ENCODE measurements at regions not wholly inside any gene's neighbourhood (a gene's known extent, or its start where the extent isn't known, plus 50 kb on each side); places are given as distances from the start of the nearest gene placed in this dataset.

DNA sequence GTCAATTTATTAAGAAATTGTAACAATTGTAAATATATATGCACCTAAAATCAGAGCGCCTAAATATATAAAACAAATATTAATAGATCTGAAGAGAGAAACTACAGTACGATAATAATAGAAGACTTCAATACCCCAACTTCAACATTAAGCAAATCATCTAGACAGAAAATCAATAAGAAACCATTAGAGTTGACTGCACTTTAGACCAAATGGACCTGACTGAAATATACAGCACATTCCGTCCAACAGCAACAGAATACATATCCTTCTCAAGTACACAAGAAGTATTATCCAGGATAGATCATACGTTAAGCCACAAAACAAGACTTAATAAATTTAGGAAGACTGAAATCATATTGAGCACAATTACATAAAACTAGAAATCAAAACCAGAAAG, 208.7 kb downstream of the MED10 start:
- no peak for DNase-seq

DNA sequence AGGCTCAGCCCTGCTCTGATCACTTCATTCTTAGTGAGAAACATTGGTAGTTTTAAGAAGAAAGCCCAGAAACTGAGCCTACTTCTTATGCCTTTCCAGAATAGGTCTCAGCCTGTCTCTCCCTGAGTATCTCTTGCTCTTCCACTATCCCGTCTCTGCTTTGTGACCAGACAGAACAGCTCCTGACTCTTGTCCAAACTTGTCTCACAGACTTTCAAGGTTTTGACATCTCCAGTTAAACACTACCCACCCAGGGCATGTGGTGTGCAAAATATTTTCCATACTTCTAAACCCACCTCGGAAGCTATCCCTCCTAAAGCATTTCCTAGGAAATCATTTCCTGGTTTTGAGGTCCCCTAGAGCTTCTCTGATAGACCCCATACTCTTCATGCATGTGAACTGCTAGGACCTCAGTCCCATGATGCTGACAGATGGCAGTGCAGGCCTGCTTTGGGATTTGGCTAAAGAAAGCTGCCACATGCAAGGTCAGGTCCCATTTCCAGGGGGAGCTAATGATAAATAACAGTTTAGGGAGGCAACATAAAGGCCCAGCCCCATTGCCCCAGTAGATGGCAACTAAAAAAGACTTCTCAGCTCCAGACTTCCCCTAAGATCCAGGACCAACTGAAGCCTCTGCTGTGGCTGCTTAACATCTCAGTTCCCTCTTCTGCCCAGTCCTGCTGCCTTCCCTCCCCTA, 211.5 kb downstream of the MED10 start:
- no peak for DNase-seq

DNA sequence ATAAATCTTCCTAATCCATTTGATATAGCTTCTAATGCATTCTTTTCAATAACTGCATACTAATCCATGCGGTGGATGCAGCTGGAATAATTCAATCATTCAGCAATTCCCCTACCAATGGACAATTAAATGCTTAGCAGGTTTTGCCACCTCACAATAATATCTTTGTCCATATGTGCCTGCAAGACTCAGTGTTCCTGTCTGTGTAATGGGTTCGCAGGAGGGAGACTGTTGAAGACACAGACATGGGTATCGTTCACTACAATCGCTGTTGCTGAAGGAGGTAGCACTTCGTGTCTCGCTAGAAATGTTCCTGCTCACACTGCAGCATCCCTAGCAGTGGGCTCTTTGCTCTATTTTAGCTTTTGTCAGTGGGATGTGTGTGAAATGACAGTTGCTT, 214.4 kb downstream of the MED10 start:
- no peak for DNase-seq

DNA sequence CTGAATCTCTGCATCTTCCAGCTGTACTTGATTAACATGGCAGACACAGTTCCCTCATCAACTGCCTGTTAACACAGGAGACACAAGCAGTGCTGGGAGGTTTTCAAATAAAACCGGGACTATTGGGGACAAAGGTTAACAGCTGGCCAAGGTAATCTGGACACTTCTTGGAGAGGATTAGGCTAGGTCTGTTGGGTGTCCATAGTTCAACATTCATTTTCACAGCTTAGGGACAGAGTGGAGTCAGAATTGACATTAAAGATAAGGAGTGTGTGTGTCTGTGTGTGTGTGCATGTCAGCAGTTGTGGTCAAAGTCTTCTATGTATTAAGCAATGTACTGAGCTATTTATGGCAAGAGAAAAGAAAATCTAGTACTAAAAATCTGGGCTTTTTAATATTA, 216.2 kb downstream of the MED10 start:
- no peak for DNase-seq

DNA sequence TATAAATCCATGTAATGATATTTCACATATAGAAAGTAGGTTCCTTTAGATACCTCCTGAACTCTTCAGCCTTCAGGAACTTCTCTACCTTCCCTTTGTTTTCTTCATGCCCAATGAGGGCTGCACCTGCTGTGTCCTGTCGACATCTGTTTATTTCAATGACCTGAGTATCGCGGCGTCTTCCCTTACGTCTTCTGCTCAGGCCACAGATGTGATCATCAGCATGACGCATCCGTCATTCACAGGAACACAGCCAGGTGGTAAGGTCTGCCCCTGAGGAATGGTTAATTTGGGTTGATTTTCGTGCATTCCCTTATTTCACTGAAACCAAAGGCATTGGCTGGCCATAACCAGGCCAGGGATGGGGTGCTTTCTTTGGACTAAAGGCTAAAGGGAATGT, 217.1 kb downstream of the MED10 start:
- DNase-seq = no peak

DNA sequence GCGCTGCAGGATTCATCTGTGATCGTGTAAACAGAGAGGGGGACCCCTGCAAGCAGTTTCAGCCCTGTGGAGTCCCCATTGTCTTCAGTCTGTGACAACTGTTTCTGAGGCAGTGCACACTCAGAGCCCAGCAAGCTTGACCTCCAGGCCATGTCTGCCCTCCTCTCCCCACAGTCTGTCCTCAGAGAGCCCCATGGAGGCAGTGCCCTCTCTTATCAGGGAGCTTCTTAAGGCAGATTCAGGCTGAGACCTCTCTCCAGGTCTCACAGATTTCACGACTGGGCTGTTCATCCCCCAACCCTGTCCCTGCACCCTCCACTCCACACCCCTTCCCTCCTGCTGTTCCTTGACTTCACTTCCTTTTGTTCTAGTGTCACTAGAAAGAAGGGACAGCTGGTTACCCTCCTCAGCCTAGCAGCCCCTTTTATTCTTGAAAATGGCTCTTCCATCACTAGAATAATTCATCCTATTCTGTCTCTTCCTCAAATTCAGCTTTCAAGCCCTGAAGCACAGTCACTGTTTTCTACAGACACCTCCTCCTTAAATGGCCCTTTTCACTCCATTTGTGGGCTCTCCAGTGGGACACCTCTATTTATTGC, 218.4 kb downstream of the MED10 start:
- no peak for DNase-seq

DNA sequence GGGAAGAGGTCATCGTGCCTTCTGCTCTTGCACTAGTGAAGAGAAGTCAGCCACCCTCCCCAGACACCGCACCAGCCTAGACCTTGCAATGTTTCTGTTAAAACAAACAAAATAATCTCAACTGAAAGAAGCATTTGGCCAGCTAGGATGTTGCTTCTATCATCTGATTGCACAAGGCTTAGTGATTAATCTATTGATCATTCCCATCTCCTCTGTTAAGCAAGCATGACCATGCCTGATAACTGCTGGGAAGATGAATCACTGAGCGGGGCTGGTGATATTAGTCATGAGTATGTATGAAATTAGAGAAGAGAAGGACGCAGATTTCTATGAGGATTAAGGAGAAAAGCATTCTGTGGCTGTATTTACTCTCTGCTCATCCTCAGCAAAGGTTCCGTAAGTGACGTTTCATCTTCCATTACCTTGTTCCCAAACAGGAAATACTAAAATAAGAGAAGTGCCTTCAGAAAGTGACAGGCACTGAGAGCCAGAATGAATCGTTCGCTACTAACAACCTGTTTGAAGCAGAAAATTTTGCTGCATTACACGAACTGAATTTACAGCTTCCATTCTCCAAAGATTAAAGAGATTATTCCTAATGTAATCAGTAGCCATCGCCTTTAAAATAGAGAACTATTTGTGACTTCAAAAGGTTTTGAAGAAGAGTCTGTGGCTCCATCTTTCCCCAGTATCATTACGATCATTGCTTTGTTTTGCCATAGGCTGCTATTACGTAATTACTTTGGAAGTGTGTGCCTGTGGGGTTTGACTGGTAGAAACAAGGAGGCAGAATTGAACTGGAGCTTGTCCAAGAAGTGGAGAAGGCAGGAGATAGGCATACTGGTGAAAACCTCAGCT, 219.1 kb downstream of the MED10 start:
- peak in 1 of 3 donors; percentile 89 for DNase-seq

DNA sequence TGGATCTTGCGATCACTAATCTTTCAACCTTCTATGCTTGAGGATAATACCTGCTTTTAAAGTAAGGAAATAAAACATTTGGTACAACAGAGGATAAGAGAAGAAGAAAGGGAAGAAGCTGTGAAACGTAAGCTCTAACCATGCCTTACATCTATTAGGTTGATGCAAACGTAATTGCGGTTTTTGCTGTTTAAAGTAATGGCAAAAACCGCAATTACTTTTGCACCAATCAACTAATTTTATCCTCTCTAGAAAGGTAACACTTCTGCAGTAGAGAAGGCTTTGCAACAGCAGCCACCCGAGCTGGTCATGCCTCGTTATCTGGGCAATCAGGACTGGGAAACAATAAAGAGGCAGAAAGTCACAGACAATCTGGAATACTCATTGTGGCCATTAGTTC, 224.1 kb downstream of the MED10 start:
- DNase-seq = no peak

DNA sequence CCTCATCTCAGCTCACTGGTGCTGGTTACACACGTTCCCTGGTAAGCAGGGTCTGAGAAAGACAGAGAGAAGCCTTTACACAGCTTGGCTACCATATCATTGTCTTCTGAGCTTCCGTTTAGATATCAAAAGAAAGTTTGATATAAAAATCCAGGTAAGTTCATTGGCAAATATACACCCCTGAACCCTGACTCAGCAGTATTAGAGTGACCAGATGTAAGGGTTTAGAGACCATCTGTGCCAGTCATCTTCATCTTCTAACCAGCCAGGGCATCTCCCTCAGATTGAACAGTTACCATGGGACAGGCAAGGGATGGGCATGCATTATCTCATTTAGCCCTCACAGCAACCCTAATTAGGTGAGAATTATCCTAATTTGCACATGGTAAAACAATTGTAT, 232.1 kb downstream of the MED10 start:
- DNase-seq = no peak

DNA sequence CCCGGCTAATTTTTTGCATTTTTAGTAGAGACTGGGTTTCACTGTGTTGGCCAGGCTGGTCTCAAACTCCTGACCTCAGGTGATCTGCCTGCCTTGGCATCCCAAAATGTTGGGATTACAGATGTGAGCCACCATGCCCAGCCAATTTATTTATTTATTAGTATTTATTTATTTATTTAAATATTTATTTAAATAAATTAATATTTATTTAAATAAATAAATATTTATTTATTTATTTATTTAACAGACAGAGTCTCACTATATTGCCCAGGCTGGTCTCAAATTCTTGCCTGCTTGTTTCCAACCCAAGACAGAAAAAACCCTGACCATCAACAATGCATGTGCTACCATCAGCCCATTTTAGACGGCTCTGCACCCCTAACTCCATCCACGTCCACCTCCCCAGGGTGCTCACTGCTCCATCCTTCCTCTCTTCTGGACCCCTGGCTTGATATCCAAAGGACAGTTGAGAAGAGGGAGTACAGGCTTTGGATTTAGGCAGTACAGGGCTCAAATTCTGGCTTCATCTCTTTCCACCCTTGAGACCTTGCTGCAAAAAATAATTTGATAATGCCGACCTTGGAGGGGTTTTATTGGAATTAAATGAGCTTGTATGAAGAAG, 232.6 kb downstream of the MED10 start:
- no peak for DNase-seq

DNA sequence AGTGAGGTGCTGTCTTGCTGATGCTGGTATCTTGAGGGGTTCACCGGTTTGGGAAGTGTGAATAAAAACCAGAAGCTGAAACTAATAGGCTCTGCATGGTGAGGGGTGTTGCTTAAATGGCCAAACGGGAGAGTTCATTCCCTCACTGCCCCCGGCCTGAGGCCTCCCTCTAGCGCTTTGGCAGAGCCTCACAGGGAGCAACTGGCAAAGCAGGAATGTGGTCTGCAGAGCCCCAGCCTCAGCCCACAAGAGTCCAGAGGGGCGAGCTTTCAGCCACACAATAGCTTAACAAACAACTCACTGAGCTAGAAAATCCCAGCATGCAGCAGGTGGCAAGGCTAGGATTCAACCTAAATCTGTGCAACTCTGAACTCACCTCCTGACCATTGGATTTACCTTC, 234.8 kb downstream of the MED10 start:
- DNase-seq = no peak

DNA sequence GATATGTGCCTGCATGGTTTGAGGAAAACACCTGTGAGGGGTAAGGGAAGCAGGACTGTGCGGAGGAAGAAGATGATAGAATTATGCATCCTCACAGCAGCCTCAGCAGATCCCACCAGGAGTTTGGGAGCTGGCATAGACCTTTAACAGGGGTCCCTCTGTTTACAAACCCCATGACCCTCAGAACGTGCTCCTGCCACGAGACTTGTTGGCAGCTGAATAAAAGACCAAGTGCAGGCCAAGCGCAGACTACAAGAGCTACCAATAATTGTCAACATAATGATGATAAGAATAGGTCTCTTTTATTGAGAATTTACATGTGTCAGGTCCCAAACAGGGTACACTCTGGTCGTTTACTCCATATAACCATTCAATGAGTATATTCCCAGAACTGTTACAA, 236.0 kb downstream of the MED10 start:
- no peak for DNase-seq

DNA sequence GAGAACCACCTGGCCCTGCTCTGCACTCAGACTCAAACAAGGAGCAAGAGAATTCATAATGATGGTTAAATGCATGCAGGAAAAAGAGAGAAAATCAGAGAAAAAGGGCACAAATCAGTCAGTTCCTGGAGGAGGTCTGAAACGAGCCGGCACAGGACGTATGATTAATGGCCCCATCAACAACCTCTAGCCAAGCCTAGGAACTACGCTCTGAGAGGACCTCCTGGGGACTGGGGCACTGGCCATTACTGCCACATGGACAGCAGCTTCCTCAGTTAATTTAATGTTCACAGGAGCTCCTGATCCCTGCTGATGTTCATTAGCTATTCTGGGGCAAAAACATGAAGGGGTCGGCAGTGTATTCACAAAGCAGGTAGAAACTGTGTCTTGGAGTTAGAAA, 238.1 kb downstream of the MED10 start:
- DNase-seq = no peak

DNA sequence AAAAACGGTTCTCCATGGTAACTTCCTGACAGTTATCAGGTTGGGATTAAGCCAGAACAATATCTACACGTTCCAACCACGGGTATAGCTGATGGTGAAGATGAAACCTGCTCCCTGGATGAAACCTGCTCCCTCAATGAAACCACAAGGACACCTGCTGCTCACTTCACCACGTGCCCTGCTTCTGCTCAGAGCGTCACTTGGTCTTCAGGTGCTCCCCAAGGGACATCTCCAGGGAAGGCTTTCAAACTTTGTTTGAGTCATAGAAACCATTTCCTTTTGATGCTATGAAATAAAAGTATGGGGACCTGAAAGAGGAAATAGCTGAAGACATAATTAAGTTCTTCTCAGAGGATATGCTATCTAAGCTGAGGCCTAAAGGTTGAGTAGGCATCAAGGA, 242.4 kb downstream of the MED10 start:
- no peak for DNase-seq

DNA sequence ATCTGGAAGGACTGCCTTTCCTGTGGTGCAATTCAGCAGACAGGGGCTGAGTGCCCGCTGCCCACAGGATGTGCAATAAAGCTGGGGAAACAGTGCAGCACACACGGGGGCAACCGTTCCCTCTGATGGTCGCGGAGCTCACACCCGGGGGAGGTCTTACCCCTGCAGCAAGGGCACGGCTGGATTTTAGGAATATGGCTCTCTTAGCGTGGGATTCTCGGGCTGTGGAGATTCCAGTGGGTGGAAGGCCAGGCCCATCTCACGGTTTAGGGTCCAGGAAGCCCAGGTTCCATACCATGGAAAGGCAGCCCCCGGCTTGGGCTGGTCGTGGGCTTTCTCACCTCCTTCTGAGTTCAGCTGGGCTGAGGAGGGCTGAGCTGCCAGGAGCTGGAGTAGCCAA, 244.1 kb downstream of the MED10 start:
- DNase-seq = no peak

DNA sequence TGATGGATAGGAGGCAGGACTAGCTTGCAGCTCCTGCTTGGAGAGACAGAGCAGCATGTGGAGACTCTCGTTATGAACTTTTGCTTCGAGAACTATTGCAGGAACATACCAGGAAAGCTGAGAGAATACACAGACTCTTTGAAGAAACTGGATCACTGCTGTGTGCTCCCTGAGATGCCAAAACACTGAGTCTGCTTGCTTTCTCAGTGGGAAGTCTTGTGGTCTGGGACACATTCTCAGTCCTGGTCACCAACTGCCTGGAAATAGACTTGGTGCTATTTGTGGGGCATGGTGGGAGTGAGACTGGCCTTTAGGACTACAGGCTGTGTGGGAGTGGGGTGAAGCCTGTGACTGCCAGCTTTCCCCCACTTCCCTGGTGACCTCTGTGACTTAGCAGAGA, 252.6 kb downstream of the MED10 start:
- DNase-seq = no peak

DNA sequence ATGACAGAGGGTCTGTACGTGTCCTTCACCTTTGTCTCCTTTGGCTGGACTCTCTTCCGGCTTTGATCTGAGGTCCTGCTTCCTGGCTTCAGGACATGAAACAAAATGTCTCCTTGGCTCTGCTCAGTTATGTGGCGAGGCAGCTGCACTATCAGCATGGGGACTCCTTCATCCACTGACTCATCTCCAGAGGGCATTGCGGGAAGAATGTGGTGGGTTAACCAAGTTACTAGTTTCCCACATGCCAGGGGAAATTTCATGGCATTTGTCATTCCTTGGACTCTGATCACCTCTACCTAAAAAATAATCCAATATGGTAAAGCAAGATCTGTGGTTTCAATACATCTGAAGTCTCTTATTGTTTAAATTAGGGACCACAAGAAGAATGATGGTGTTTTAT, 259.7 kb downstream of the MED10 start:
- DNase-seq = no peak

DNA sequence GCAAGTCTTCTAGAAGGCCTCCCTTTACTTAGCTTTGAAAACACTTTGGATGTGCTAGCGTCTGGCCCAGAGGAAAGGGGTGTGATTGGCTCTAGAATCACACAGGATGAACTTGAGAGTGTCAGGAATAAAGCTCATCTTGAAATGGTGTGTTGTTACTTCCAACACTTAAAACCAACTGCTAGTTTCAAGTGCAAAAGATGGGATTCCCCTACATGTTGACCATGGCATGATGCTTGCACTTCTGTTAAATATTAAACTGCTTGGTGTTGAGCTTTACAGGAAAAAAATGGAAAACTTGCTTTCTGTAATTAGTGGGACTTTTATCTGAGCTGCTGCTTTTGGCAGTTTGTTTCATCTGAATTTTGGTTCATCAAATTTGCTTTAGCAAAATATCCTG, 261.1 kb downstream of the MED10 start:
- DNase-seq = no peak

DNA sequence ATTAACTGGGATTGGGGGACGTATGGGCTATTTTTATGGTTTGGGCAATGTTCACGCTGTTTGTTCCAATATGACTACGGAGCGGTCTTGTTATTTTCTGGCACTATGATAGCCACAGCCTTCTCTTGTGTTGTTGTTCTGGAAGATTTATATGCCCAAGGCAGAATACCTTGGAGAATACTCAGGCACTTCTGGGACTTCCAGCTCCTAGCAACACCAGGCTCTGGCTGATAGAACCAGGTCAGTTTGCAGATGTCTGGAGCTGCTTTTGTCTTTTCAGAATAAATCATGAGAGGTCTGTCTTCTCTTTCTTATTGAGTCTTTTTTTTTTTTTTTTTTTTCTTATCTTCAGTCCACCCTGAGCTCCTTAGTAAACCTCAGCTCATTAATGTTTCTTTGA, 262.5 kb downstream of the MED10 start:
- DNase-seq = no peak

DNA sequence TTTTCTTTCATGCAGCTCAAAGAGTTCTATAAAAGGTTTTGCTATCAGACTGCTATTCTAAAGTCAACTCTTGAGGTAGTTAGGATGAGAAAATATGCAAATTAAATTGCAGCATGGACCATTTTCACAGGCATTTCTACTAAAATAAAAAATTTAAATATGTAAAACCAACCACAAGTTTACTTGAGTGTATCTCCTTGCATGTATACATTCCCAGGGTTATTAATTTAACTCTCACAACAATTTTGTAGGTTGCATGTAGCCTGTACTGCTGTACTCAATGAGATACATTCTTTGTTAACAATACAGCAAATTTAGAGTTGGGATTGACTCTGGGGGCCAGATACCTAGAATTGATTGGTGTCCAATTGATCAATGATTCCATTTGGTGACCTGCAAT, 265.8 kb downstream of the MED10 start:
- no peak for DNase-seq

DNA sequence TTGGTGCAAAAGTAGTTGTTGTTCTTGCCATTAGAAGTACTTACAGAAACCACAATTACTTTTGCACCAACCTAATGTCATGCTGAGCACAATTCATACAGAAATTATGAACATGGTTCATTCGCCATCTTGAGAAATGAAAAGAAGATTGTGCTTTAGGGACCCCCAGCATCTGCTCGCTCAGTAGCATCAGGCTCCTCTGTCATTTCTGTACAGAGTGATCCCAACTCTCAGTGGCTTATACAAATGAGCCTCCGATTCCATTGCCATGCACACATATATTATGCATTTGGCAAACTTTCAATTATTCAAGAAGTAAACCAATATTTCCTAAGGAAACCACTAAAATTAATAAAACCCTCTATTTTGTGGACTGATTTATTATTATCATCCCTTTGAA, 266.2 kb downstream of the MED10 start:
- no peak for DNase-seq

DNA sequence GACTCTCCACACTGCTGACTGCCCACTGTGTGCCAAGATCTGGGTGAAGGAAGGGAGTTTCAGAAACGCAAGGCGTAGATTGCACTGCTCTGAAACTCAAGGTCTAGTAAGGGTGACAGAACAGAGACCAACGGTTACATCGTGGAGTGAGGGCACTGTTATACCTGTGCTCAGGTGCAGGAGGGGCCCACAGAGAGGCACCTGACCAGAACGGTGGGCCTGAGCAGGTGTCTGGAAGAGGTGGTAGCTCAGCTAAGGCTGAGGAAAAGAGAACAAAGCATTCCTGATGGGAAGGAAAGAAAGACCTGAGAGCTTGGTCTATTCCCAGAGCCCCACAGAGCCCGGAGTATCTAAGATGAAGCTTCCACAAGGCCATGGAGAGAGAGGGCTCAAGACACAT, 267.2 kb downstream of the MED10 start:
- no peak for DNase-seq

Data from muscle of back (tissue), 3 donors.